ENCODE measurements at regions not wholly inside any gene's neighbourhood (a gene's known extent, or its start where the extent isn't known, plus 50 kb on each side); places are given as distances from the start of the nearest gene placed in this dataset.

GRCh38 chr6:137690721-137691120 lies 176.3 kb upstream of the TNFAIP3 start:
- H3K4me1 ChIP-seq (ENCODE audit: insufficient read depth, low read length), result no peaks in the 10 kb centered on the region
- H3K36me3 ChIP-seq (ENCODE audit: insufficient read depth, low read length), result no peaks in the 10 kb centered on the region
- H2AFZ ChIP-seq (ENCODE audit: low read depth, low read length), result no peak overlapping the region
- no peaks in the 10 kb centered on the region for H3K27me3 ChIP-seq (ENCODE audit: insufficient read depth, low read length)
- H3K9me3 ChIP-seq (ENCODE audit: low read length), result no peaks in the 10 kb centered on the region
- no peak overlapping the region for H3K4me3 ChIP-seq (ENCODE audit: low read length)

- Histone ChIP-seq H3K4me1 (ENCODE audit: insufficient read depth, low read length) (no peaks in the 10 kb centered on the region), H2AFZ (ENCODE audit: low read depth, low read length) (no peak overlapping the region), H3K36me3 (ENCODE audit: insufficient read depth, low read length) (no peaks in the 10 kb centered on the region), H3K27me3 (ENCODE audit: insufficient read depth, low read length) (no peaks in the 10 kb centered on the region), H3K9me3 (ENCODE audit: low read length) (no peaks in the 10 kb centered on the region), H3K4me3 (ENCODE audit: low read length) (no peak overlapping the region)
Measured at GRCh38 chr6:137692308-137692707, 174.8 kb upstream of the TNFAIP3 start.

GRCh38 chr6:137692806-137693205 lies 174.3 kb upstream of the TNFAIP3 start:
- Histone ChIP-seq H3K4me3 (ENCODE audit: low read length) (no peak overlapping the region), H3K27me3 (ENCODE audit: insufficient read depth, low read length) (no peaks in the 10 kb centered on the region), H3K9me3 (ENCODE audit: low read length) (no peaks in the 10 kb centered on the region), H3K36me3 (ENCODE audit: insufficient read depth, low read length) (no peaks in the 10 kb centered on the region), H2AFZ (ENCODE audit: low read depth, low read length) (no peak overlapping the region), H3K4me1 (ENCODE audit: insufficient read depth, low read length) (no peaks in the 10 kb centered on the region)

- H3K4me3 ChIP-seq (ENCODE audit: low read length), result no peak overlapping the region
- no peaks in the 10 kb centered on the region for H3K9me3 ChIP-seq (ENCODE audit: low read length)
- H3K27me3 ChIP-seq (ENCODE audit: insufficient read depth, low read length), result no peaks in the 10 kb centered on the region
- H3K36me3 ChIP-seq (ENCODE audit: insufficient read depth, low read length), result no peaks in the 10 kb centered on the region
- H2AFZ ChIP-seq (ENCODE audit: low read depth, low read length), result no peak overlapping the region
- no peaks in the 10 kb centered on the region for H3K4me1 ChIP-seq (ENCODE audit: insufficient read depth, low read length)
Measured at GRCh38 chr6:137693711-137694110, 173.3 kb upstream of the TNFAIP3 start.

GRCh38 chr6:137696765-137697164 lies 170.3 kb upstream of the TNFAIP3 start:
- Histone ChIP-seq H3K4me3 (ENCODE audit: low read length) (no peak overlapping the region), H3K27me3 (ENCODE audit: insufficient read depth, low read length) (peaks cover 4% of the 10 kb centered on the region), H3K9me3 (ENCODE audit: low read length) (no peaks in the 10 kb centered on the region), H3K36me3 (ENCODE audit: insufficient read depth, low read length) (no peaks in the 10 kb centered on the region), H2AFZ (ENCODE audit: low read depth, low read length) (no peak overlapping the region), H3K4me1 (ENCODE audit: insufficient read depth, low read length) (no peaks in the 10 kb centered on the region)

GRCh38 chr6:137697267-137697938 lies 169.7 kb upstream of the TNFAIP3 start:
- H3K4me3 ChIP-seq (ENCODE audit: low read length), result no peak overlapping the region
- H3K9me3 ChIP-seq (ENCODE audit: low read length), result no peaks in the 10 kb centered on the region
- no peak overlapping the region for H2AFZ ChIP-seq (ENCODE audit: low read depth, low read length)
- H3K27me3 ChIP-seq (ENCODE audit: insufficient read depth, low read length), result peaks cover 4% of the 10 kb centered on the region
- H3K4me1 ChIP-seq (ENCODE audit: insufficient read depth, low read length), result no peaks in the 10 kb centered on the region
- no peaks in the 10 kb centered on the region for H3K36me3 ChIP-seq (ENCODE audit: insufficient read depth, low read length)

- peaks cover 4% of the 10 kb centered on the region for H3K27me3 ChIP-seq (ENCODE audit: insufficient read depth, low read length)
- H3K36me3 ChIP-seq (ENCODE audit: insufficient read depth, low read length), result no peaks in the 10 kb centered on the region
- no peak overlapping the region for H3K4me3 ChIP-seq (ENCODE audit: low read length)
- H3K9me3 ChIP-seq (ENCODE audit: low read length), result no peaks in the 10 kb centered on the region
- H2AFZ ChIP-seq (ENCODE audit: low read depth, low read length), result no peak overlapping the region
- H3K4me1 ChIP-seq (ENCODE audit: insufficient read depth, low read length), result no peaks in the 10 kb centered on the region
Measured at GRCh38 chr6:137698636-137699030, 168.4 kb upstream of the TNFAIP3 start.

- Histone ChIP-seq H3K4me1 (ENCODE audit: insufficient read depth, low read length) (no peaks in the 10 kb centered on the region), H3K9me3 (ENCODE audit: low read length) (no peaks in the 10 kb centered on the region), H3K36me3 (ENCODE audit: insufficient read depth, low read length) (no peaks in the 10 kb centered on the region), H3K27me3 (ENCODE audit: insufficient read depth, low read length) (peaks cover 4% of the 10 kb centered on the region), H3K4me3 (ENCODE audit: low read length) (no peak overlapping the region), H2AFZ (ENCODE audit: low read depth, low read length) (no peak overlapping the region)
Measured at GRCh38 chr6:137699031-137699683, 167.9 kb upstream of the TNFAIP3 start.

- Histone ChIP-seq H3K27me3 (ENCODE audit: insufficient read depth, low read length) (peaks cover 4% of the 10 kb centered on the region), H3K4me3 (ENCODE audit: low read length) (no peak overlapping the region), H3K4me1 (ENCODE audit: insufficient read depth, low read length) (no peaks in the 10 kb centered on the region), H3K9me3 (ENCODE audit: low read length) (no peaks in the 10 kb centered on the region), H2AFZ (ENCODE audit: low read depth, low read length) (no peak overlapping the region), H3K36me3 (ENCODE audit: insufficient read depth, low read length) (no peaks in the 10 kb centered on the region)
Measured at GRCh38 chr6:137700161-137700560, 166.9 kb upstream of the TNFAIP3 start.

- Histone ChIP-seq H3K4me1 (ENCODE audit: insufficient read depth, low read length) (no peaks in the 10 kb centered on the region), H3K4me3 (ENCODE audit: low read length) (no peak overlapping the region), H3K9me3 (ENCODE audit: low read length) (no peaks in the 10 kb centered on the region), H3K36me3 (ENCODE audit: insufficient read depth, low read length) (no peaks in the 10 kb centered on the region), H2AFZ (ENCODE audit: low read depth, low read length) (no peak overlapping the region), H3K27me3 (ENCODE audit: insufficient read depth, low read length) (peaks cover 4% of the 10 kb centered on the region)
Measured at GRCh38 chr6:137700751-137701477, 166.1 kb upstream of the TNFAIP3 start.

GRCh38 chr6:137701942-137702341 lies 165.1 kb upstream of the TNFAIP3 start:
- Histone ChIP-seq H3K36me3 (ENCODE audit: insufficient read depth, low read length) (no peaks in the 10 kb centered on the region), H3K4me3 (ENCODE audit: low read length) (no peak overlapping the region), H3K27me3 (ENCODE audit: insufficient read depth, low read length) (peaks cover 4% of the 10 kb centered on the region), H2AFZ (ENCODE audit: low read depth, low read length) (no peak overlapping the region), H3K4me1 (ENCODE audit: insufficient read depth, low read length) (no peaks in the 10 kb centered on the region), H3K9me3 (ENCODE audit: low read length) (no peaks in the 10 kb centered on the region)

GRCh38 chr6:137702791-137703424 lies 164.2 kb upstream of the TNFAIP3 start:
- H2AFZ ChIP-seq (ENCODE audit: low read depth, low read length), result no peak overlapping the region
- no peaks in the 10 kb centered on the region for H3K9me3 ChIP-seq (ENCODE audit: low read length)
- no peaks in the 10 kb centered on the region for H3K4me1 ChIP-seq (ENCODE audit: insufficient read depth, low read length)
- no peaks in the 10 kb centered on the region for H3K36me3 ChIP-seq (ENCODE audit: insufficient read depth, low read length)
- no peak overlapping the region for H3K4me3 ChIP-seq (ENCODE audit: low read length)
- H3K27me3 ChIP-seq (ENCODE audit: insufficient read depth, low read length), result peaks cover 4% of the 10 kb centered on the region

- no peaks in the 10 kb centered on the region for H3K36me3 ChIP-seq (ENCODE audit: insufficient read depth, low read length)
- H3K4me3 ChIP-seq (ENCODE audit: low read length), result no peak overlapping the region
- no peak overlapping the region for H2AFZ ChIP-seq (ENCODE audit: low read depth, low read length)
- no peaks in the 10 kb centered on the region for H3K4me1 ChIP-seq (ENCODE audit: insufficient read depth, low read length)
- peaks cover 4% of the 10 kb centered on the region for H3K27me3 ChIP-seq (ENCODE audit: insufficient read depth, low read length)
- H3K9me3 ChIP-seq (ENCODE audit: low read length), result no peaks in the 10 kb centered on the region
Measured at GRCh38 chr6:137704802-137705159, 162.3 kb upstream of the TNFAIP3 start.

Measured in neuron (in vitro differentiated cells).